SJCRH30 (cell line): ENCODE measurements at regions not wholly inside any gene's neighbourhood (a gene's known extent, or its start where the extent isn't known, plus 50 kb on each side); places are given as distances from the start of the nearest gene placed in this dataset.
"Not testable (repeated sequence)": the region's sequence is repeated elsewhere in the genome, so short reads cannot be mapped to it uniquely, and the experiment has no call there.

Experiments used
- DNase-seq, 2 experiments: peaks; one replicate each; pipeline ENCODE4 v3.0.0-alpha.2; 2015 to 2020
- H3K27ac ChIP-seq: fragments of 250-450 bp; sonication (Bioruptor Pico); 2 replicates; pipeline ENCODE4 v1.5.1; 2020; ENCODE audit warnings: mild to moderate bottlenecking, moderate library complexity
- H3K27me3 ChIP-seq: fragments of 250-450 bp; sonication (Bioruptor Pico); 2 replicates; pipeline ENCODE4 v1.5.1; 2020; ENCODE audit warnings: mild to moderate bottlenecking, moderate library complexity
- H3K36me3 ChIP-seq: fragments of 250-450 bp; sonication (Bioruptor Pico); 2 replicates; pipeline ENCODE4 v1.5.1; 2020; ENCODE audit warnings: mild to moderate bottlenecking, moderate library complexity
- H3K4me1 ChIP-seq: fragments of 250-450 bp; sonication (Bioruptor Pico); 2 replicates; pipeline ENCODE4 v1.5.1; 2020; ENCODE audit warnings: mild to moderate bottlenecking, moderate library complexity
- H3K4me3 ChIP-seq: fragments of 250-450 bp; sonication (Bioruptor Pico); 2 replicates; pipeline ENCODE4 v1.5.1; 2020; ENCODE audit warnings: mild to moderate bottlenecking, moderate library complexity
- H3K9me3 ChIP-seq: fragments of 250-450 bp; sonication (Bioruptor Pico); replicated peaks from 2 replicates; pipeline ENCODE4 v1.5.1; 2020; ENCODE audit warnings: mild to moderate bottlenecking, moderate library complexity

DNA sequence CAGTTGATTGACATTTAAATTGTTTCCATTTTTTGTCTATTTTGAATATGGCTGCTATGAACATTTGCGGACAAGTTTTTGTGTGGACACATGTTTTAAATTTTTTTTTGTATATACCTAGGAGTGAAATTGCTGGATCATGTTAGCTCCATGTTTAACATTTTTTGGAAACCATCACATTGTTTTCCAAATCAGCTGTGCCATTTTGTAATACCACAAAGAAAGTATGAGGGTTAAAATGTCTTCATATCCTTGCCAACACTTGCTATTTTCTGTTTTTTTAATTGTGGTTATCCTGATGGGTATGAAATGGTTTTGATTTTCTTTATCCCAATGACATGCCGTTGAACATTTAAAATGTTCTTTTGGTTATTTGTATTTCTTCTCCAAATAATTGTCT is 52.1 kb downstream of the CARTPT start:
- no peak for DNase-seq
- no peaks in the 10 kb centered on the region for H3K27me3 ChIP-seq
- H3K36me3 ChIP-seq: no peaks in the 10 kb centered on the region
- H3K27ac ChIP-seq: no peak overlapping the region
- peaks cover 7% of the 10 kb centered on the region; the same call in 1 of the 2 replicates for H3K9me3 ChIP-seq
- no peak overlapping the region for H3K4me3 ChIP-seq
- H3K4me1 ChIP-seq: no peaks in the 10 kb centered on the region

DNA sequence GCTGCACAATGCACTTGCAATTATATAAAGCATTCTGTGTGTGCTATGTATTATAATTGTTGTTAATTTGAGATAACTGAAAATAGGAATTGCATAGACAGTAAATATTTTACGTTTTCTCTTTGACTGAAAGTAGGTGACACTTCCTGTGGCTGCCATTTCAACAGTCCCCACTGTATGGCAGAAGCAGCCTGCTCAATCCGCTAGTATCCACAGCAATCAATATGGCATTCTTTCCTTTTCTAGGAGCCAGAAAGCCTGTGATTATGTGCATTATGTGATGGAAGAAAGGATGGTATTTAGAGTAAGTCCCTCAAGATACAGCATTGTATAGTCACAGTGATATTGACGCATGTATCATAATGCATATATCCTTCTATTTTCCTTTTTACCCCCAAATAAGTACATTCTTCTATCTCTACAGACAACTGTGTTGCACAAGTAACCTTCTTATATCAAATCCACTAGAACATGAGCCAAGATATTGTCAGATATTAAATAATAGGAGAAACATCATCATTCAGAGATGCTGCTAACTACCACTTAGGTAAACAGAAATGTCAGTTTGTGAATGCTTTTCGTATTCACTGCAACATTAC is 59.7 kb downstream of the CARTPT start:
- peak; percentile 23 to 51 for DNase-seq
- no peak overlapping the region for H3K4me3 ChIP-seq
- no peak overlapping the region for H3K27ac ChIP-seq
- H3K27me3 ChIP-seq: no peaks in the 10 kb centered on the region
- no peaks in the 10 kb centered on the region for H3K4me1 ChIP-seq
- H3K36me3 ChIP-seq: no peaks in the 10 kb centered on the region
- peaks cover 4% of the 10 kb centered on the region; the same call in 1 of the 2 replicates for H3K9me3 ChIP-seq

DNA sequence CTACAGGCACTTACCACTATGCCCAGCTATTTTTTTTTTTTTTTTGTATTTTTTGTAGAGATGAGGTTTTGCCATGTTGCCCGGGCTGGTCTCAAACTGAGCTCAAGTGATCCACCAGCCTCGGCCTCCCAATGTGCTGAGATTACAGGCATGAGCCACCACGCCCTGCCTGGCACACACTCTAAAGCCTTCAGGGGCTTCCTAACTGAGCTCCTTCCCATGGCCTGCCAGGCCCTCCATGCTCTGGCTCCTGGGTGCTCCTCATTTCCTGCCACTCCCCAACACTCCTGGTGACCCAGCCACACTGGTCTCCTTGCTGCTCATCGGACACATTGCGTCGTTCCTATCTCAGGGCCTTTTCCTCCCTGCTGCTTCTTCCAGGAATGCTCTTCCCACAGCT is 61.5 kb downstream of the CARTPT start:
- H3K9me3 ChIP-seq: no peaks in the 10 kb centered on the region
- H3K4me3 ChIP-seq: no peak overlapping the region
- no peak overlapping the region for H3K27ac ChIP-seq
- no peaks in the 10 kb centered on the region for H3K36me3 ChIP-seq
- no peak for DNase-seq
- H3K4me1 ChIP-seq: no peaks in the 10 kb centered on the region
- no peaks in the 10 kb centered on the region for H3K27me3 ChIP-seq

DNA sequence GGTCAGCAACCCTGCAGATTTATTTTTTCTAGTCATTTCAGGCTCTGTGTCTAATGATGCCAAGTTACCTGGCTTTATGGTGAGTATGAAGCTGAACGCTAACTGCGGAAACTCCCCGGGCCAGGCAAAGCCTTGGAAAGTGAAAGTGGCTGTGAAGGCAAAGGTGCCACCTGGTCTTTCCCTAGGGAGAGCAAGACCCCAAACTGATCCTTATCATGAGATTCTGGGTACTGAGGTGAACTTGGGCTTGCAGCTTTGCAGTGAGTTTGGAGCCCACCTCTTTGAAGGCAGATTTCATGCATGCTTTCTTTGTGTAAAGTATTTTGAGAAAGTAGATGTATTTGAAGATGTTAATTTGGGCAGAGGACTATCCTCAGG is 63.3 kb downstream of the CARTPT start:
- Histone ChIP-seq H3K27me3 (no peaks in the 10 kb centered on the region), H3K27ac (no peak overlapping the region), H3K9me3 (no peaks in the 10 kb centered on the region), H3K36me3 (no peaks in the 10 kb centered on the region), H3K4me1 (0 out of 2 replicates have a peak, but pooled peaks cover 7% of the 10 kb centered on the region), H3K4me3 (no peak overlapping the region; the same call in 1 of the 2 replicates)
- DNase-seq: no peak

DNA sequence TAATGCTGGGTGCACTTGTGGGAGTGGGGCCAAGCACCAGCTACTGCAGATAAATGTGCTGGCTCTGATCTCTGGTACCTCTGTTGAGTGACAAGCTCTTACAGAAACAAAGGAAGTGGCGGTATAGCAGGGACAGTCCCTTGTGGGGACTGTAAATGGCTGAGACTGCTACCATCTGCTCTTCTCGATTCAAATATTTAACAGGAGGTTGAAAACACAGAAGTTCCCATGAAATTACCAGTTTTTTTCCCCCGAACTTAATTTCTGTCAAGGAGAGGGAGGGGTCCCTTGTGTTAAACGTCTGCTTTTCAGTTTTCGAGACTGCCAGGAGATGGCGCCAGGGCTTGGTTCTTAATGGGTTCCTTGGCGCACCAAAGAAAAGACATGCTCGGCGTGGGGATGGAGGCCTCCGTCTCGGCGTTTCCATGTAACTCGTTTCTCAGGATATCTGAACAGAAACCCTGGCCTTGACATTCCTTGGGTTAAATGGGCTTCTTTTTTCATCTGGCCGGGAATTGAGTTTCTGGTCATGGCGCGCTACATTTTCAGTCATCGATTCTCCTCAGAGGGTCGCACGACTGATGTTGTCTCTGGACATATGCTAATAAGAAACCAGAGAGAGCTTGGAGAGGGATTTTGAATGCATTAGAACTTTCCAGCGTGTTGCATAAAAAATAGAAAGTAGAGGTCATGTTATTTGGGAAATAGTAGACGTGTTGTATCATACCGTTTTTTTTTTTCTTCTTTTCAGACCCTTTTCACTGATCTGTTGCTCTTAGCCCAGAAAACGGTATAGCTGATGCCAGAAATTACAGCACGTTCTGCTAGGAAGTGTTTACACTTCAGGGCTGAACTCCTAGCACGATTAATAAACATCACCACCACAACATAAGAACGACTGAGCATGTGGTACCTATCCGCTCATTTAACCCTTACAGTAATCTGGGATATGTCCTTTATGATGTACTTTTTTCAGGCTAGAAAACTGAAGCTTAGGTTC is 64.0 kb downstream of the CARTPT start:
- H3K27me3 ChIP-seq: no peaks in the 10 kb centered on the region
- DNase-seq: peak; percentile 79 to 89
- no peak overlapping the region for H3K27ac ChIP-seq

DNA sequence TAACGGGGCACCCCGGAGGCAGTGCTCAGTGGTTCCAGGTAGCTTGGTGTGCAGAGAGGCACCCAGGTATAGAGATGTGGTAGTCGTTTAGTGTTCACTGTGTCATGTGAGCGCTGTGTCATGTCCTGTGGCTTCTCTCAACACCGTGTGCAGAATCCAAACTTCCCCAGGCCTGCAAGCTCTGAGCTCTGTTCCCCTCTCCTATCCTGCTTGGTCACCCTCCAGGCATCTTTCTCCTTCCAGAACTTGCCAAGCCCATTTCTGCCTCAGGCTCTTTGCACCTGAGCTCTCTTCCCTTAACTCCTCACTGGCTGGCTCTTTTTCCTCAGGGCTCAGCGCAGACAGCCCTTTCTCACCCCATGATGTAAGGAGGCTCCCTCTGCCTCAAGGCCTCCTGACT is 64.8 kb downstream of the CARTPT start:
- no peak overlapping the region for H3K27ac ChIP-seq
- no peak for DNase-seq
- H3K9me3 ChIP-seq: no peaks in the 10 kb centered on the region
- no peak overlapping the region for H3K4me3 ChIP-seq
- H3K36me3 ChIP-seq: no peaks in the 10 kb centered on the region
- no peaks in the 10 kb centered on the region for H3K27me3 ChIP-seq
- 0 out of 2 replicates have a peak, but pooled peaks cover 7% of the 10 kb centered on the region for H3K4me1 ChIP-seq

More for the DNA sequence above, 64.0 kb downstream of the CARTPT start:
- Histone ChIP-seq H3K36me3 (no peaks in the 10 kb centered on the region), H3K9me3 (no peaks in the 10 kb centered on the region), H3K4me1 (0 out of 2 replicates have a peak, but pooled peaks cover 7% of the 10 kb centered on the region), H3K4me3 (peak overlapping the region; percentile 57)

DNA sequence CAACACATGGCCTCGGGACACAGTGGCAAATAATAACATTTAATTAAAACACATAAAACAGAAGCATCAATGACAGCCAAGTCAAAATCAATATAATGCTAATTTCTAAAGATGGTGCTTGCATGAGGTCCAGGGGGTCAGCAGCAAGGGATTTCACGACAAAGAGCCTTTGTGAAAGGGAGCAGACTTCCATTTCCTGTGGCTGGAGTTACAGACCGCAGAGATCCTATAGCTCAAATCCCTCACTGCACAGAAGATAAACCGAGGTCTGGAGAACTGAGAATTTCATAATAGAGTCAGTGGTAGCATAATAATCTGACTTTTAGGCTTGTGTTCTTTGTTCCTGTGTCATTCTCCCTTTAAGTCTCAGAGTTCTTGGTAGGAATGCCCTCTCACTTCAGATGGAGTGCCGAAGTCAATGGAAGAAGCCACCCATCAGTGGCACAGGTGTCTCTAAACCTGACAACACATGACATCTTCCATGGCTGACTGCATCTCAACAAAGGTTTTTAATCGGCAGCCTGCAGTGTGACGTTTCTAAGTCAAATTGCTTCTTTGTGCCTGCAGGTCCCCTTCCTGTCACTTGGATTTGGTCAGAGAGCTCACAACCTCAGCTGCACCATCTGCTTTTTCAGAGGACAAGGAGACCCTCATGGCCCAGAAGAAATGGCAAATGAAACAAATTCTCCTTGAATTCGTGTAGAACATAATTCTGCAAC is 67.4 kb downstream of the CARTPT start:
- H3K9me3 ChIP-seq: no peaks in the 10 kb centered on the region; the same call in none of the 2 replicates
- H3K4me3 ChIP-seq: no peak overlapping the region
- DNase-seq: peak in 1 of 2 experiments; percentile 22
- no peaks in the 10 kb centered on the region for H3K27me3 ChIP-seq
- H3K36me3 ChIP-seq: no peaks in the 10 kb centered on the region
- H3K4me1 ChIP-seq: 0 out of 2 replicates have a peak, but pooled peaks cover 7% of the 10 kb centered on the region
- H3K27ac ChIP-seq: no peak overlapping the region

DNA sequence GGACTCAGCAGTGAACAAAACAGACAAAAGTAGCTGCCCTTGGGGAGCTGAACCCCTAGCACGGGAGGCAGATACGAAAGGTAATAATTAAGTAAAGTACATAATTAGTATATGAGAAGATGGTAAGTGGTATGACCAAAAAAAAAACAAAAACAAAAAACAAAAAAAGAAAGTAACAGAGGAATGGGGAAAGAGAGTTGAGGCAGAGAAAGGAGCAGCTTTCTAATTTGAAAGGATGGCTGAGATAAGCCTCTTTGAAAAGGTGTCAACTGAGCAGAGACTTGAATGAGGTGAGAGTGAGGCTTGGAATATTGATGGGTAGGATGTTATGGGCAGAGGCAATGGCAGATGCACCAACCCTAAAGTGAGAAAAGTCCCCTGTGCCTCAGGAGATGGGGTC is 69.7 kb downstream of the CARTPT start:
- peaks cover 3% of the 10 kb centered on the region for H3K9me3 ChIP-seq
- H3K4me1 ChIP-seq: 0 out of 2 replicates have a peak, but pooled peaks cover 7% of the 10 kb centered on the region
- no peak for DNase-seq
- no peak overlapping the region for H3K4me3 ChIP-seq
- H3K27ac ChIP-seq: no peak overlapping the region
- H3K27me3 ChIP-seq: no peaks in the 10 kb centered on the region
- H3K36me3 ChIP-seq: no peaks in the 10 kb centered on the region

DNA sequence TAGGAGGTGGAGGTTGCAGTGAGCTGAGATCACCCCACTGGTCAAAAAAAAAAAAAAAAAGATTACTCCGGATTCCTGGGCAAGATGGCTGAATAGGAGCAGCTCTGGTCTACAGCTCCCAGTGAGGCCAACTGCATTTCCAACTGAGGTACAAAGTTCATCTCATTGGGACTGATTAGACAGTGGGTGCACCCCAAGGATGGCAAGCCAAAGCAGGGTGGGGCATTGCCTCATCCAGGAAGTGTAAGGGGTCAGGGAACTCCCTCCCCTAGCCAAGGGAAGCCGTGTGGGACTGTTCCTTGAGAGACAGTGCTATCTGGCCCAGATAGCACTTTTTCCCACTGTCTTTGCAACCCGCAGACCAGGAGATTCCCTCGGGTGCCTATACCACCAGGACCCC is 70.7 kb downstream of the CARTPT start:
- Histone ChIP-seq H3K9me3 (peaks cover 3% of the 10 kb centered on the region), H3K4me3 (no peak overlapping the region), H3K4me1 (0 out of 2 replicates have a peak, but pooled peaks cover 7% of the 10 kb centered on the region), H3K27ac (no peak overlapping the region), H3K36me3 (no peaks in the 10 kb centered on the region), H3K27me3 (no peaks in the 10 kb centered on the region)
- DNase-seq: no peak

DNA sequence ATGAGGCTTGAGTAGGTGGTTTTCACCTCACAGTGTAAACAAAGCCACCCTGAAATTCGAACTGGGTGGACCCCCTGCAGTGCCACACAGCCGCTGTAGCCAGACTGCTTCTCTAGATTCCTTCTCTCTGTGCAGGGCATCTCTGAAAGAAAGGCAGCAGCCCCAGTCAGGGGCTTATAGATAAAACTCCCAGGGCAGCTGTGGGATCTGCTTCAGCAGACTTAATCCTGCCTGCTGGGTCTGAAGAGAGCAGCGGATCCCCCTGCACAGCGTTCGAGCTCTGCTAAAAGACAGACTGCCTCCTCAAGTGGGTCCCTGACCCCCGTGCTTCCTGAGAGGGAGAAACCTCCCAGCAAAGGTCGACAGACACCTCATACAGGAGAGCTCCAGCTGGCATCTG is 71.4 kb downstream of the CARTPT start:
- no peak for DNase-seq
- no peak overlapping the region for H3K4me3 ChIP-seq
- H3K27ac ChIP-seq: no peak overlapping the region
- H3K4me1 ChIP-seq: 0 out of 2 replicates have a peak, but pooled peaks cover 7% of the 10 kb centered on the region
- H3K27me3 ChIP-seq: no peaks in the 10 kb centered on the region
- peaks cover 3% of the 10 kb centered on the region for H3K9me3 ChIP-seq
- H3K36me3 ChIP-seq: no peaks in the 10 kb centered on the region

DNA sequence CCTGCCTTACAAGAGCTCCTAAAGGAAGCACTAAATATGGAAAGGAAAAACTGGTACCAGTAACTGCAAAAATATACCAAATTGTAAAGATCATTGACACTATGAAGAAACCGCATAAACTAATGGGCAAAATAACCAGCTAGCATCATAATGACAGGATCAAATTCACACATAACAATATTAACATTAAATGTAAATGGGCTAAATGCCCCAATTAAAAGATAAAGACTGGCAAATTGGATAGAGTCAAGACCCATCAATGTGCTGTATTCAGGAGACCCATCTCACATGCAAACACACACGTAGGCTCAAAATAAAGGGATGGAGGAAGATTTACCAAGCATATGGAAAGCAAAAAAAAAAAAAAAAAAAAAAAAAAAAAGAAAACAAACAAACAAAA is 73.0 kb downstream of the CARTPT start:
- not testable (repeated sequence) for H3K36me3 ChIP-seq, H3K4me3 ChIP-seq, H3K27me3 ChIP-seq, DNase-seq, H3K4me1 ChIP-seq, H3K9me3 ChIP-seq, H3K27ac ChIP-seq

DNA sequence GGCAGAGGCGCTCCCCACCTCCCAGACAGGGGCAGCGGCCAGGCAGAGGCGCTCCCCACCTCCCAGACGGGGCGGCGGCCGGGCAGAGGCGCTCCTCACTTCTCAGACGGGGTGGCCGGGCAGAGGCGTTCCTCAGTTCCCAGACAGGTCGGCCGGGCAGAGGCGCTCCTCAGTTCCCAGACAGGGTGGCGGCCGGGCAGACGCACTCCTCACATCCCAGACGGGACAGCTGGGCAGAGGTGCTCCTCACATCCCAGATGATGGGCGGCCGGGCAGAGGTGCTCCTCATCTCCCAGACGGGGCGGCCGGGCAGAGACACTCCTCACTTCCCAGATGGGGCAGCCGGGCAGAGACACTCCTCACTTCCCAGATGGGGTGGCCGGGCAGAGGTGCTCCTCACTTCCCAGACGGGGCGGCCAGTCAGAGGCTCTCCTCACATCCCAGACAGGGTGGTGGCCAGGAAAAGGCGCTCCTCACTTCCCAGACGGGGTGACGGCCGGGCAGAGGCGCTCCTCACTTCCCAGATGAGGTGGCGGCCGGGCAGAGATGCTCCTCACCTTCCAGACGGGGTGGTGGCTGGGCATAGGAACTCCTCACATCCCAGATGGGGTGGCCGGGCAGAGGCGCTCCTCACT is 75.1 kb downstream of the CARTPT start:
- H3K36me3 ChIP-seq: no peaks in the 10 kb centered on the region
- peaks cover 3% of the 10 kb centered on the region for H3K9me3 ChIP-seq
- no peak for DNase-seq
- no peak overlapping the region for H3K27ac ChIP-seq
- no peaks in the 10 kb centered on the region for H3K4me1 ChIP-seq
- no peak overlapping the region for H3K4me3 ChIP-seq
- no peaks in the 10 kb centered on the region for H3K27me3 ChIP-seq

DNA sequence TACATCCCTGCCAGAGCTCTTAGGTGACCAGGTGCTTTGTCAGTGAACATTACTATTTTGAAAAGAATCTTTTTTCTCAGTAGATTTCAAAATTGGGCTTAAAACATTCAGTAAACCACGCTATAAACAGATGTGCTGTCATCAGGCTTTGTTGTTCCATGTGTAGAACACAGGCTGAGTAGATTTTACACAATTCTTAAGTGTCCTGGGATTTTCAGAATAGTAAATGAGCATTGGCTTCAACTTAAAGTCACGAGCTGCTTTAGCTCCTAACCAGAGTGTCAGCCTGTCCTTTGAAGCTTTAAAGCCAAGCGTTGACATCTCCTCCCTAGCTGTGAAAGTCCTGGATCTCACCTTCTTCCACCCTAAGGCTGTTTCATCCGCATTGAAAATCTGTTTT is 83.6 kb downstream of the CARTPT start:
- H3K4me3 ChIP-seq: no peak overlapping the region
- no peaks in the 10 kb centered on the region for H3K36me3 ChIP-seq
- no peaks in the 10 kb centered on the region for H3K9me3 ChIP-seq
- H3K27ac ChIP-seq: no peak overlapping the region
- H3K4me1 ChIP-seq: no peaks in the 10 kb centered on the region
- H3K27me3 ChIP-seq: no peaks in the 10 kb centered on the region
- DNase-seq: no peak

DNA sequence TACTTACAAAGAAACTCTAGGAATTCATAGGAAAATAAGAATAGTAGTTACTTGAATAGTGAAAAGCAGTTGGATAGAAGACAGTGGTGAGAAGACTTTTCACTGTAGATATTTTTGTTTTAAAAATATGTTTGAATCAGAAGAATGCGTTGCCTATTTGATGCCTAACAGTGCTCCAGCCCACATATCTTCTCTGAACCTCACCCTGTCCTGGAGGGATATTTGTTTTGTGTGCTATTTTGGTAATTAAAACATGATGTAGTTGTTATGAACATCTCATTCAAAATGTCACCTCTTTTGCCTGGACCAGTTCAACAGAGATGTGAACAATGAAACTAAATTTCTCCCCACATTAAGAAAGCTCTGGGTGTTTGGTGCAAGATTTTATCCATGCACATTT is 87.6 kb downstream of the CARTPT start:
- no peaks in the 10 kb centered on the region for H3K4me1 ChIP-seq
- H3K4me3 ChIP-seq: no peak overlapping the region
- no peaks in the 10 kb centered on the region for H3K27me3 ChIP-seq
- no peaks in the 10 kb centered on the region for H3K9me3 ChIP-seq
- no peak for DNase-seq
- no peaks in the 10 kb centered on the region for H3K36me3 ChIP-seq
- no peak overlapping the region for H3K27ac ChIP-seq
